Lower leg skin (tissue), 4 donors: ENCODE measurements at regions not wholly inside any gene's neighbourhood (a gene's known extent, or its start where the extent isn't known, plus 50 kb on each side); places are given as distances from the start of the nearest gene placed in this dataset.
A peak's percentile ranks its signal among the peaks of the same experiment; 100 is the strongest.

Experiments
- DNase-seq, 2 donors: peaks; one replicate each; pipeline ENCODE4 v3.0.0-alpha.2; 2019; ENCODE audit warnings: low spot score in 2 of 2
- H3K4me3 ChIP-seq: fragments of 200-600 bp; sonication (generic); 2 replicates; pipeline ENCODE4 v1.5.1; 2017; ENCODE audit warnings: mild to moderate bottlenecking, low read depth; ENCODE audit not compliant: poor library complexity, severe bottlenecking
- CTCF ChIP-seq, 3 donors: fragments of 450-650 bp; IDR thresholded peaks; one replicate each; pipeline ENCODE4 v1.5.1; 2016; ENCODE audit warnings: antibody characterized with exemption in 3 of 3, mild to moderate bottlenecking in 3 of 3, moderate library complexity in 2 of 3
- POLR2A ChIP-seq, 2 donors: fragments of 450-650 bp; IDR thresholded peaks; one replicate each; pipeline ENCODE4 v1.6.1; 2016 to 2017; ENCODE audit warnings: antibody characterized with exemption in 2 of 2, mild to moderate bottlenecking in 1 of 2, moderate library complexity in 1 of 2
- WGBS, 2 donors: methylation state at CpG; one replicate each; pipeline ENCODE4 v1.1.5; 2018; 5-methylcytosine and 5-hydroxymethylcytosine counted together
- intact Hi-C: fragments of 100-400 bp; cut with DNase I; formaldehyde crosslinking; loops from one replicate; pipeline ENCODE4 v1.15.0; 2023; ENCODE audit warnings: low total_unique reads

GRCh38 chr6:170172825-170173256, 118.0 kb downstream of the DLL1 start:
- intact Hi-C loops: no loop called here
- no peak overlapping the region for H3K4me3 ChIP-seq
- WGBS, 2 donors: 95 to 96% methylated on average over 28 of the region's 28 CpGs
- TF ChIP-seq POLR2A (IDR thresholded peaks at IDR 0.05) (no peak), CTCF (IDR thresholded peaks at IDR 0.05) (no peak)
- DNase-seq: peak in 1 of 2 donors; percentile 78

GRCh38 chr6:170172392-170172791, 118.5 kb downstream of the DLL1 start:
- DNase-seq: peak in 1 of 2 donors; percentile 64
- intact Hi-C loops: no loop called here
- WGBS, 2 donors: 73 to 77% methylated on average over 5 of the region's 5 CpGs
- TF ChIP-seq CTCF (IDR thresholded peaks at IDR 0.05) (no peak), POLR2A (IDR thresholded peaks at IDR 0.05) (no peak)
- no peak overlapping the region for H3K4me3 ChIP-seq

- DNase-seq: no peak
- 68 to 79% methylated on average over 16 to 19 of the region's 19 CpGs for WGBS, 2 donors
- intact Hi-C loops: no loop called here
- H3K4me3 ChIP-seq: no peak overlapping the region
- TF ChIP-seq CTCF (IDR thresholded peaks at IDR 0.05): no peak
- no peak for TF ChIP-seq POLR2A (IDR thresholded peaks at IDR 0.05)
These were observed 123.2 kb downstream of the DLL1 start for GRCh38 chr6:170167657-170168159.

- TF ChIP-seq CTCF (IDR thresholded peaks at IDR 0.05) (no peak), POLR2A (IDR thresholded peaks at IDR 0.05) (no peak)
- H3K4me3 ChIP-seq: no peak overlapping the region
- intact Hi-C loops: no loop called here
- WGBS, 2 donors: 71 to 75% methylated on average over 26 to 27 of the region's 31 CpGs
- no peak for DNase-seq
These were observed 124.3 kb downstream of the DLL1 start for GRCh38 chr6:170166511-170167122.

GRCh38 chr6:170165471-170166117, 125.3 kb downstream of the DLL1 start:
- no peak for DNase-seq
- TF ChIP-seq POLR2A (IDR thresholded peaks at IDR 0.05): no peak
- no peak for TF ChIP-seq CTCF (IDR thresholded peaks at IDR 0.05)
- WGBS, 2 donors: 79 to 82% methylated on average over 21 to 22 of the region's 22 CpGs
- intact Hi-C loops: no loop called here
- no peak overlapping the region for H3K4me3 ChIP-seq
